OCI-LY7 (cell line): ENCODE measurements at regions not wholly inside any gene's neighbourhood (a gene's known extent, or its start where the extent isn't known, plus 50 kb on each side); places are given as distances from the start of the nearest gene placed in this dataset.

Source experiments
- BruUV-seq: library from RNA; stranded (reverse); fragments of 400-500 nt; replicated peaks from 2 replicates; lab custom pipeline; 2021; lab: Mats Ljungman, UMichigan
- CTCF ChIA-PET: fragments of 300-600 bp; sonication (Branson Sonifier 250); formaldehyde crosslinking; loops from one replicate; lab custom pipeline; 2022; ENCODE audit warnings: antibody characterized with exemption; ENCODE audit not compliant: unreplicated experiment; lab: Charles Lee
- POLR2A ChIA-PET: fragments of 300-600 bp; sonication (Branson Sonifier 250); formaldehyde crosslinking; loops from one replicate; lab custom pipeline; 2022; ENCODE audit warnings: antibody characterized with exemption; lab: Charles Lee
- DNase-seq: peaks from one replicate; pipeline ENCODE4 v3.0.0-alpha.2; 2015; ENCODE audit warnings: low spot score
- H2AFZ ChIP-seq: fragments of 200-600 bp; sonication (generic), shearing (Covaris generic); 2 replicates; pipeline ENCODE4 v1.6.1; 2014; ENCODE audit warnings: mild to moderate bottlenecking, antibody characterized with exemption, low read length, moderate library complexity
- H3K27ac ChIP-seq: fragments of 200-600 bp; sonication (generic); 2 replicates; pipeline ENCODE4 v1.5.1; 2014; ENCODE audit warnings: mixed run types, low read depth, mild to moderate bottlenecking, moderate library complexity, low read length, inconsistent platforms; ENCODE audit not compliant: poor library complexity, severe bottlenecking
- H3K36me3 ChIP-seq: fragments of 200-600 bp; sonication (generic); 2 replicates; pipeline ENCODE4 v1.6.1; 2014; ENCODE audit warnings: mild to moderate bottlenecking, antibody characterized with exemption, low read length, moderate library complexity, mixed read lengths; ENCODE audit not compliant: insufficient read depth
- H3K4me1 ChIP-seq: fragments of 200-600 bp; sonication (generic); 2 replicates; pipeline ENCODE4 v1.5.1; 2014; ENCODE audit warnings: mild to moderate bottlenecking, low read length; ENCODE audit not compliant: insufficient read depth, poor library complexity, severe bottlenecking
- H3K4me2 ChIP-seq: fragments of 200-600 bp; sonication (generic); 2 replicates; pipeline ENCODE4 v1.6.1; 2014; ENCODE audit warnings: mild to moderate bottlenecking, low read length
- H3K4me3 ChIP-seq: fragments of 200-600 bp; sonication (generic); 2 replicates; pipeline ENCODE4 v1.5.1; 2014; ENCODE audit warnings: mild to moderate bottlenecking, low read depth, low read length; ENCODE audit not compliant: poor library complexity, severe bottlenecking
- H3K79me2 ChIP-seq: fragments of 200-600 bp; sonication (generic); 2 replicates; pipeline ENCODE4 v1.6.1; 2016; ENCODE audit warnings: low read depth, mild to moderate bottlenecking, low read length, moderate library complexity, mixed read lengths; ENCODE audit not compliant: insufficient read depth
- H3K9me2 ChIP-seq: fragments of 200-600 bp; sonication (generic); 2 replicates; pipeline ENCODE4 v1.6.1; 2016; ENCODE audit warnings: mild to moderate bottlenecking, low read length, mixed read lengths; ENCODE audit not compliant: insufficient read depth
- H3K9me3 ChIP-seq: fragments of 200-600 bp; sonication (generic); 2 replicates; pipeline ENCODE4 v1.6.1; 2014; ENCODE audit warnings: mild to moderate bottlenecking, mixed run types, low read length, mixed read lengths
- H4K20me1 ChIP-seq: fragments of 200-600 bp; sonication (generic); 2 replicates; pipeline ENCODE4 v1.6.1; 2014; ENCODE audit warnings: mild to moderate bottlenecking, antibody characterized with exemption, low read length, moderate library complexity, mixed read lengths; ENCODE audit not compliant: insufficient read depth
- CTCF ChIP-seq: fragments of 200-600 bp; sonication (generic); conservative IDR thresholded peaks from 2 replicates; pipeline ENCODE4 v1.5.1; 2014; ENCODE audit warnings: mild to moderate bottlenecking, antibody characterized with exemption, low read length, moderate library complexity, mixed read lengths
- EZH2phosphoT487 ChIP-seq: fragments of 200-600 bp; sonication (generic); IDR thresholded peaks from 2 replicates; pipeline ENCODE4 v1.6.1; 2018; ENCODE audit warnings: low read depth, borderline replicate concordance, mild to moderate bottlenecking, mixed run types, antibody characterized with exemption, low read length, moderate library complexity, mixed read lengths
- intact Hi-C: fragments of 100-400 bp; cut with micrococcal nuclease; formaldehyde crosslinking; loops from one replicate; pipeline ENCODE4 v1.10.0; 2022; ENCODE audit not compliant: unreplicated experiment

GRCh38 chr2:78318275-78318674, 707.2 kb upstream of the REG3G start:
- no peaks in the 10 kb centered on the region for H3K9me2 ChIP-seq
- no peak overlapping the region for H2AFZ ChIP-seq
- no peaks in the 10 kb centered on the region for H3K9me3 ChIP-seq
- no peaks in the 10 kb centered on the region for H4K20me1 ChIP-seq
- POLR2A ChIA-PET = no interaction called here
- no peak for DNase-seq
- intact Hi-C loops = no loop called here
- H3K4me3 ChIP-seq = no peak overlapping the region
- BruUV-seq = no TSS peak
- no peaks in the 10 kb centered on the region for H3K79me2 ChIP-seq
- CTCF ChIA-PET = no interaction called here
- no peak overlapping the region for H3K27ac ChIP-seq
- H3K4me1 ChIP-seq = no peaks in the 10 kb centered on the region
- TF ChIP-seq EZH2phosphoT487 (no peak), CTCF (no peak)
- H3K36me3 ChIP-seq = no peaks in the 10 kb centered on the region
- no peak overlapping the region for H3K4me2 ChIP-seq

GRCh38 chr2:78330193-78330592, 695.3 kb upstream of the REG3G start:
- intact Hi-C loops = no loop called here
- Histone ChIP-seq H4K20me1 (no peaks in the 10 kb centered on the region), H3K4me2 (no peak overlapping the region), H3K9me2 (no peaks in the 10 kb centered on the region; the same call in 1 of the 2 replicates), H3K36me3 (no peaks in the 10 kb centered on the region), H3K4me1 (no peaks in the 10 kb centered on the region), H3K4me3 (no peak overlapping the region), H3K9me3 (no peaks in the 10 kb centered on the region), H3K79me2 (no peaks in the 10 kb centered on the region), H3K27ac (no peak overlapping the region), H2AFZ (no peak overlapping the region)
- ChIA-PET CTCF (no interaction called here), POLR2A (interaction anchor here (0.6 kb wide), 1 partner anchor 1264 kb away, joined by 3 read pairs; no protein-coding TSS in a partner anchor)
- TF ChIP-seq CTCF (no peak), EZH2phosphoT487 (no peak)
- DNase-seq = no peak
- no TSS peak for BruUV-seq

- no TSS peak for BruUV-seq
- Histone ChIP-seq H3K4me1 (no peaks in the 10 kb centered on the region), H4K20me1 (no peaks in the 10 kb centered on the region), H3K27ac (no peak overlapping the region), H3K4me2 (no peak overlapping the region), H3K9me2 (no peaks in the 10 kb centered on the region), H3K36me3 (no peaks in the 10 kb centered on the region), H3K79me2 (no peaks in the 10 kb centered on the region), H2AFZ (no peak overlapping the region), H3K9me3 (no peaks in the 10 kb centered on the region), H3K4me3 (no peak overlapping the region)
- ChIA-PET POLR2A (interaction anchor here (0.6 to 0.7 kb wide), 2 partner anchors 96 to 647 kb away, joined by 3 to 4 read pairs; no protein-coding TSS in a partner anchor), CTCF (no interaction called here)
- intact Hi-C loops = loop anchor here (1.0 to 5.0 kb wide), 2 partner anchors 628 to 646 kb away; no protein-coding TSS in a partner anchor
- DNase-seq = peak; percentile 35
- peak; percentile 73 for TF ChIP-seq CTCF
- no peak for TF ChIP-seq EZH2phosphoT487
Observed at GRCh38 chr2:78351208-78351607, 674.3 kb upstream of the REG3G start.
